Fibroblast of pulmonary artery (primary cell): ENCODE measurements at regions not wholly inside any gene's neighbourhood (a gene's known extent, or its start where the extent isn't known, plus 50 kb on each side); places are given as distances from the start of the nearest gene placed in this dataset.

ENCODE experiments used
- DNase-seq: peaks from one replicate; pipeline ENCODE4 v3.0.0-alpha.2; 2010; ENCODE audit warnings: low read depth
- H3K4me3 ChIP-seq: replicated peaks from 2 replicates; pipeline ENCODE4 v1.5.1; 2011; ENCODE audit warnings: low read depth, mild to moderate bottlenecking, control low read depth, low read length, moderate library complexity
- TF ChIP-seq, protein P1 (sequence below): IDR thresholded peaks from 2 replicates; pipeline ENCODE4 v1.5.1; 2011; ENCODE audit warnings: mild to moderate bottlenecking, control low read depth, low read length, inconsistent platforms; ENCODE audit errors: missing control alignments

GRCh38 chr2:40737180-40737579 is 285.3 kb upstream of the SLC8A1 start:
- no peak overlapping the region for H3K4me3 ChIP-seq
- no peak for DNase-seq
- TF ChIP-seq, protein P1, sequence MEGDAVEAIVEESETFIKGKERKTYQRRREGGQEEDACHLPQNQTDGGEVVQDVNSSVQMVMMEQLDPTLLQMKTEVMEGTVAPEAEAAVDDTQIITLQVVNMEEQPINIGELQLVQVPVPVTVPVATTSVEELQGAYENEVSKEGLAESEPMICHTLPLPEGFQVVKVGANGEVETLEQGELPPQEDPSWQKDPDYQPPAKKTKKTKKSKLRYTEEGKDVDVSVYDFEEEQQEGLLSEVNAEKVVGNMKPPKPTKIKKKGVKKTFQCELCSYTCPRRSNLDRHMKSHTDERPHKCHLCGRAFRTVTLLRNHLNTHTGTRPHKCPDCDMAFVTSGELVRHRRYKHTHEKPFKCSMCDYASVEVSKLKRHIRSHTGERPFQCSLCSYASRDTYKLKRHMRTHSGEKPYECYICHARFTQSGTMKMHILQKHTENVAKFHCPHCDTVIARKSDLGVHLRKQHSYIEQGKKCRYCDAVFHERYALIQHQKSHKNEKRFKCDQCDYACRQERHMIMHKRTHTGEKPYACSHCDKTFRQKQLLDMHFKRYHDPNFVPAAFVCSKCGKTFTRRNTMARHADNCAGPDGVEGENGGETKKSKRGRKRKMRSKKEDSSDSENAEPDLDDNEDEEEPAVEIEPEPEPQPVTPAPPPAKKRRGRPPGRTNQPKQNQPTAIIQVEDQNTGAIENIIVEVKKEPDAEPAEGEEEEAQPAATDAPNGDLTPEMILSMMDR: no peak

GRCh38 chr2:40740419-40740818 is 288.5 kb upstream of the SLC8A1 start:
- TF ChIP-seq, protein P1: no peak
- peak; percentile 22 for DNase-seq
- H3K4me3 ChIP-seq: no peak overlapping the region

GRCh38 chr2:40741532-40741931 is 289.6 kb upstream of the SLC8A1 start:
- TF ChIP-seq, protein P1: no peak
- no peak for DNase-seq
- H3K4me3 ChIP-seq: no peak overlapping the region

GRCh38 chr2:40746191-40746590 is 294.3 kb upstream of the SLC8A1 start:
- TF ChIP-seq, protein P1: no peak

DNA sequence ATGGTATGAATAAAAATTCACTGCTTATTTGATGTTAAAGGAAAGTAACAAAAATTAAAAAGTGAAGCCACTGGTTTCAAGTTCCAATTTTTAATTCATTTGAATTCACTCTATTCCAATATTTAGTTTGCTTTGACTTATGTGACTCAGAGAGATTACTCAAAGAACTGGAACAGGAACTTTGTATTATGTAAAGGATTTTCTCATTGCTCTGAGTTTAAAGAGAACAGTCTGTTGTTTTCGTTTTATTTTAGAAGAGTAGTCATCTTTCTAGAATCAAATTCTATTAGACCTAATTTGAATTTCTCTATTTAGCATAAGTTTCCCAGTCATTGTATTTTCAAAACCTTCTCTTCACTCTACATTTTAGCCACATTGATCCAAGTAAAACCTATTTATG is 300.1 kb upstream of the SLC8A1 start:
- no peak for DNase-seq
- TF ChIP-seq, protein P1: no peak
- H3K4me3 ChIP-seq: no peak overlapping the region

More at GRCh38 chr2:40746191-40746590, 294.3 kb upstream of the SLC8A1 start:
- DNase-seq: peak; percentile 14
- H3K4me3 ChIP-seq: no peak overlapping the region

- no peak overlapping the region for H3K4me3 ChIP-seq
- TF ChIP-seq, protein P1: no peak
- DNase-seq: no peak
Measured at GRCh38 chr2:40752796-40753195, 300.9 kb upstream of the SLC8A1 start.

GRCh38 chr2:40754912-40755311 is 303.0 kb upstream of the SLC8A1 start:
- H3K4me3 ChIP-seq: no peak overlapping the region
- DNase-seq: no peak
- TF ChIP-seq, protein P1: no peak
